Activated CD4-positive, alpha-beta memory T cell treated with anti-CD3 and anti-CD28 coated beads for 36 hours (primary cell): ENCODE measurements at regions not wholly inside any gene's neighbourhood (a gene's known extent, or its start where the extent isn't known, plus 50 kb on each side); places are given as distances from the start of the nearest gene placed in this dataset.

Experiments
- CTCF ChIA-PET: fragments of 350-600 bp; sonication (Branson Sonifier 250); formaldehyde crosslinking; loops from one replicate; lab custom pipeline; 2021; ENCODE audit warnings: antibody characterized with exemption, inconsistent platforms; lab: Charles Lee
- POLR2A ChIA-PET: fragments of 350-600 bp; sonication (Branson Sonifier 250); formaldehyde crosslinking; loops from one replicate; lab custom pipeline; 2021; ENCODE audit warnings: antibody characterized with exemption; lab: Charles Lee
- DNase-seq: peaks from one replicate; pipeline ENCODE4 v3.0.0-alpha.2; 2020
- H3K27ac Mint-ChIP-seq: one replicate; pipeline ENCODE4 v1.8.0; 2021; ENCODE audit warnings: mixed read lengths
- H3K27me3 Mint-ChIP-seq: one replicate; pipeline ENCODE4 v1.8.0; 2021; ENCODE audit warnings: mixed read lengths
- H3K36me3 Mint-ChIP-seq: one replicate; pipeline ENCODE4 v1.8.0; 2021; ENCODE audit warnings: mixed read lengths
- H3K4me1 Mint-ChIP-seq: one replicate; pipeline ENCODE4 v1.8.0; 2021; ENCODE audit warnings: low read depth, mixed read lengths
- H3K4me3 Mint-ChIP-seq: one replicate; pipeline ENCODE4 v1.8.0; 2021; ENCODE audit warnings: mild to moderate bottlenecking, mixed read lengths
- H3K9me3 Mint-ChIP-seq: one replicate; pipeline ENCODE4 v1.8.0; 2021; ENCODE audit warnings: mixed read lengths
- intact Hi-C: fragments of 100-400 bp; cut with micrococcal nuclease; formaldehyde crosslinking; loops from one replicate; pipeline ENCODE4 v1.15.1; 2023

DNA sequence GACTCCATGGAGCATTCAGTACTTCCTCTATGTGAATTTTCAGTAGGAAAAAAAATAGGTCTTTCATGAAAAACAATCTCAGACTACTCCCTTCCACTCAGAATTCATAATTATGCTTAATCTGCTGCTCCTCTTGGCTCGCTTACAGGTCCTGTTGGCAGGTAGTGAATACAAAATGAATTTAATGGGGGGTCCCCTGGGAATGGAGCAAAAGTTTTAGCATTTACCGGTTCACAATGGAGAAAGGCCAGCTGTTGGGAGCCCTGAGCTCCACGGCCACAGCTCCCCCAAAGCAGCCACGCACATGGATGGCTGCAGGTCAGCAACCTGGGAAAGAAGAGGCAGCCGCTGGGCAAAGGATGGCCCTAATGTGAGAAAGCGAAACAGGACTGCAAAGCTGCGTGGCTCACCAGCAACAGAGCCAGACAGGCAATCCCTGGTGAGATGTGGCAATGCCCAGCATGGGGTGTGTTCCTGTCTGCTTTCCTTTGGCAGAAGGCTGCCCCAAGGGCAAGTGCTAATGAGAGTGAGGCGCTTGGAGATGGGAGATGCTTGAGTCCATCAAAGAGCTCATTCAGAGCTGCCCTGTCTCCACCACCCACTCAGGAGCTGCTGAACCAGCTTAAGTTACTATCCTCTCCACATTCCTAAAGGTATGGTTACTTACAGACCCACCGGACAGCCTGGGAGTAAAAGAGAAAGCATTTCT lies 447.4 kb downstream of the EPHA4 start:
- intact Hi-C loops, result no loop called here
- no peak for DNase-seq
- H3K9me3 Mint-ChIP-seq, result peaks cover 6% of the 10 kb centered on the region
- no peaks in the 10 kb centered on the region for H3K4me1 Mint-ChIP-seq
- ChIA-PET POLR2A (interaction anchor here (0.6 kb wide), 1 partner anchor 1674 kb away, joined by 3 read pairs; no protein-coding TSS in a partner anchor), CTCF (no interaction called here)
- H3K4me3 Mint-ChIP-seq, result no peak overlapping the region
- peaks cover 8% of the 10 kb centered on the region for H3K27me3 Mint-ChIP-seq
- no peak overlapping the region for H3K27ac Mint-ChIP-seq
- H3K36me3 Mint-ChIP-seq, result peaks cover 4% of the 10 kb centered on the region

DNA sequence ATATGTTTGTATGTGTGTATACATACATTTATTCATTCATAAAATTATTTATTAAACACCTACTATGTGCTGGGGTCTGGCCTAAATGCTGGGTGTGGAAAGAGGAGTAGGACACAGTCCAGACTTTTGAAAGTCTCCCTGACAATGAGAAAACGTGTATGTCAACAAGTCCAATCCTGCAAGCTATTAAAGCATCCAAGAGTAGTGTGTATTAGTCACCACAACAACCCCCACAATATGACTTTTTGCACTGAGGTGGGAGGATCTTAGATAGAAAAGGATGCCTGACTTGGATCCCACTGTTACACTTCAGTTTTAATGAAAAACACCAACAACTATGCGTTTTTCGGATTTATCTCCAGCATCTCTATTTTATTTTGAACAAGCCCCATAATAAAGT lies 446.4 kb downstream of the EPHA4 start:
- ChIA-PET POLR2A (no interaction called here), CTCF (no interaction called here)
- peaks cover 4% of the 10 kb centered on the region for H3K36me3 Mint-ChIP-seq
- H3K4me3 Mint-ChIP-seq, result no peak overlapping the region
- H3K4me1 Mint-ChIP-seq, result no peaks in the 10 kb centered on the region
- H3K9me3 Mint-ChIP-seq, result peaks cover 6% of the 10 kb centered on the region
- H3K27me3 Mint-ChIP-seq, result peaks cover 5% of the 10 kb centered on the region
- no peak for DNase-seq
- intact Hi-C loops, result no loop called here
- H3K27ac Mint-ChIP-seq, result no peak overlapping the region

DNA sequence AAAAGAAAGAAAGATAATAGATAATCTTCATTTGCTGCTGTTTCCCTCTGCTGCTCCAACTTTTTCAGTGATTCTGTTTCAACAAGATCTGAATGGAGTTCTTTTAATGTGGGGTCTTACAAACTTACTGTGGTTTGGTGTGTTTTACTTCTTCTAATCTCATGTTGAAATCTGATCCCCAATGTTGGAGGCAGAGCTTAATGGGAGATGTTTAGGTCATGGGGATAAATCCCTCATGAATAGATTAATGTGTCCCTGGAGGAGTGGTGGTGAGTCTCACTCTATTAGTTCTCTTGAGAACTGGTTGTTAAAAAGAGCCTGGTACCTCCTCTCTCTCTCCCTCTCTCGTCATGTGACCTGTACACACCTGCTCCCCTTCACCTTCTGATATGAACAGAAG lies 442.4 kb downstream of the EPHA4 start:
- ChIA-PET CTCF (no interaction called here), POLR2A (no interaction called here)
- Mint-ChIP-seq H3K4me3 (no peak overlapping the region), H3K4me1 (no peaks in the 10 kb centered on the region), H3K36me3 (peaks cover 4% of the 10 kb centered on the region), H3K27me3 (peaks cover 1% of the 10 kb centered on the region), H3K9me3 (peaks cover 6% of the 10 kb centered on the region), H3K27ac (no peak overlapping the region)
- intact Hi-C loops, result no loop called here
- DNase-seq, result no peak

DNA sequence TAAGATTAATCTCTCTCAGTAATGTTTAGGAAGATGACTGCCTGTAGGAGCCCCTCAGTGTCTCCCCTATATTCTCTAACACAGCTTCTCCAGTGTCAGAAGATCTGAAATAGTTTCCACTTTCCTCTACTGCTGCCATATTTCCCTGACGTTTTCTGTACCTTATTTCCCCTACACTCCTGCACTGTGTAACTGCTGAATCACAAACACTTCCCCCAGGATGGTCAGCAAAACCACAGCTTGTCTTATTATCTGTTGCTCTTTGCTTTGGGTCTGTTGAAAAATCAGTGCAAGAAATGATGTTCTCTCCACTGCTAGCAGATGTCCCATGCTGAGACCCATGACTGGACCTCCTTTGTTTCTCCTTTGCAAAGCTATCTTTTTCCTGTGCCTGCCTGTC lies 441.7 kb downstream of the EPHA4 start:
- no peaks in the 10 kb centered on the region for H3K4me1 Mint-ChIP-seq
- POLR2A ChIA-PET, result interaction anchor here (1.0 kb wide), 1 partner anchor 14 kb away, joined by 3 read pairs; no protein-coding TSS in a partner anchor
- intact Hi-C loops, result no loop called here
- H3K27ac Mint-ChIP-seq, result no peak overlapping the region
- H3K27me3 Mint-ChIP-seq, result peaks cover 1% of the 10 kb centered on the region
- CTCF ChIA-PET, result no interaction called here
- peaks cover 4% of the 10 kb centered on the region for H3K36me3 Mint-ChIP-seq
- no peak overlapping the region for H3K4me3 Mint-ChIP-seq
- H3K9me3 Mint-ChIP-seq, result peaks cover 6% of the 10 kb centered on the region
- no peak for DNase-seq

- CTCF ChIA-PET, result no interaction called here
- Mint-ChIP-seq H3K4me1 (no peaks in the 10 kb centered on the region), H3K4me3 (no peak overlapping the region), H3K36me3 (no peaks in the 10 kb centered on the region), H3K9me3 (peaks cover 3% of the 10 kb centered on the region), H3K27ac (no peak overlapping the region), H3K27me3 (no peaks in the 10 kb centered on the region)
- DNase-seq, result no peak
- intact Hi-C loops, result no loop called here
- POLR2A ChIA-PET, result no interaction called here
Measured at GRCh38 chr2:221133941-221134340, 438.2 kb downstream of the EPHA4 start.

GRCh38 chr2:221134718-221135117 lies 437.4 kb downstream of the EPHA4 start:
- no peaks in the 10 kb centered on the region for H3K27me3 Mint-ChIP-seq
- intact Hi-C loops, result no loop called here
- H3K36me3 Mint-ChIP-seq, result no peaks in the 10 kb centered on the region
- no peak overlapping the region for H3K4me3 Mint-ChIP-seq
- peaks cover under 1% of the 10 kb centered on the region for H3K9me3 Mint-ChIP-seq
- POLR2A ChIA-PET, result no interaction called here
- no peak for DNase-seq
- CTCF ChIA-PET, result no interaction called here
- no peaks in the 10 kb centered on the region for H3K4me1 Mint-ChIP-seq
- H3K27ac Mint-ChIP-seq, result no peak overlapping the region

- H3K9me3 Mint-ChIP-seq, result no peaks in the 10 kb centered on the region
- CTCF ChIA-PET, result no interaction called here
- DNase-seq, result no peak
- H3K36me3 Mint-ChIP-seq, result no peaks in the 10 kb centered on the region
- no peaks in the 10 kb centered on the region for H3K27me3 Mint-ChIP-seq
- no peak overlapping the region for H3K4me3 Mint-ChIP-seq
- H3K27ac Mint-ChIP-seq, result no peak overlapping the region
- intact Hi-C loops, result no loop called here
- POLR2A ChIA-PET, result no interaction called here
- no peaks in the 10 kb centered on the region for H3K4me1 Mint-ChIP-seq
Measured at GRCh38 chr2:221135699-221136098, 436.4 kb downstream of the EPHA4 start.

DNA sequence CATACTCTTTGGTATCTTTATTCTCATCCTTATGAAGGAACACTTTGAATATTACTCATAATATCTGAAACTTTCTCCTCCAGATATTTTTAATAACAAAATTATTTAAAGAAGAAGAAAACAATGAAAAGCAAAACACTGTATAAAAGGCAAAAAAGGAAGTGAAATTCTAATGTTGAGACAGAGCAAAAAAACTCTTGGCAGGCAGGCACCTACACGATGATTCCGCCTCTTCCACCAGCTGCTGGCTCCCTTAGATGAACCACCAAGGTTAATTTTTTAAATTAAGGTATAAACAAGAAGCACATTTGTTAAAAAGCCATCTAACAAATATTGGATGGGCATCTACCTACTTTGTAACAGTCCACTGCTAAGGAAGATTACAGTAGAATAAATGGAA lies 434.7 kb downstream of the EPHA4 start:
- Mint-ChIP-seq H3K27ac (no peak overlapping the region), H3K36me3 (no peaks in the 10 kb centered on the region), H3K4me1 (no peaks in the 10 kb centered on the region), H3K9me3 (no peaks in the 10 kb centered on the region), H3K4me3 (no peak overlapping the region), H3K27me3 (no peaks in the 10 kb centered on the region)
- no peak for DNase-seq
- ChIA-PET POLR2A (no interaction called here), CTCF (interaction anchor here (0.6 kb wide), 1 partner anchor 21 kb away, joined by 4 read pairs; no protein-coding TSS in a partner anchor)
- intact Hi-C loops, result no loop called here

- no peak for DNase-seq
- intact Hi-C loops, result no loop called here
- H3K27me3 Mint-ChIP-seq, result no peaks in the 10 kb centered on the region
- H3K4me3 Mint-ChIP-seq, result no peak overlapping the region
- H3K4me1 Mint-ChIP-seq, result no peaks in the 10 kb centered on the region
- POLR2A ChIA-PET, result no interaction called here
- no peak overlapping the region for H3K27ac Mint-ChIP-seq
- CTCF ChIA-PET, result no interaction called here
- H3K9me3 Mint-ChIP-seq, result no peaks in the 10 kb centered on the region
- H3K36me3 Mint-ChIP-seq, result no peaks in the 10 kb centered on the region
Measured at GRCh38 chr2:221142341-221142740, 429.8 kb downstream of the EPHA4 start.

- Mint-ChIP-seq H3K36me3 (no peaks in the 10 kb centered on the region), H3K9me3 (no peaks in the 10 kb centered on the region), H3K27me3 (no peaks in the 10 kb centered on the region), H3K4me3 (no peak overlapping the region), H3K27ac (no peak overlapping the region), H3K4me1 (no peaks in the 10 kb centered on the region)
- intact Hi-C loops, result no loop called here
- no peak for DNase-seq
- POLR2A ChIA-PET, result no interaction called here
- CTCF ChIA-PET, result no interaction called here
Measured at GRCh38 chr2:221143231-221143630, 428.9 kb downstream of the EPHA4 start.

- ChIA-PET CTCF (no interaction called here), POLR2A (no interaction called here)
- no peaks in the 10 kb centered on the region for H3K4me1 Mint-ChIP-seq
- no peak overlapping the region for H3K4me3 Mint-ChIP-seq
- intact Hi-C loops, result no loop called here
- no peaks in the 10 kb centered on the region for H3K9me3 Mint-ChIP-seq
- H3K27ac Mint-ChIP-seq, result no peak overlapping the region
- no peaks in the 10 kb centered on the region for H3K36me3 Mint-ChIP-seq
- no peak for DNase-seq
- no peaks in the 10 kb centered on the region for H3K27me3 Mint-ChIP-seq
Measured at GRCh38 chr2:221144909-221145308, 427.2 kb downstream of the EPHA4 start.

DNA sequence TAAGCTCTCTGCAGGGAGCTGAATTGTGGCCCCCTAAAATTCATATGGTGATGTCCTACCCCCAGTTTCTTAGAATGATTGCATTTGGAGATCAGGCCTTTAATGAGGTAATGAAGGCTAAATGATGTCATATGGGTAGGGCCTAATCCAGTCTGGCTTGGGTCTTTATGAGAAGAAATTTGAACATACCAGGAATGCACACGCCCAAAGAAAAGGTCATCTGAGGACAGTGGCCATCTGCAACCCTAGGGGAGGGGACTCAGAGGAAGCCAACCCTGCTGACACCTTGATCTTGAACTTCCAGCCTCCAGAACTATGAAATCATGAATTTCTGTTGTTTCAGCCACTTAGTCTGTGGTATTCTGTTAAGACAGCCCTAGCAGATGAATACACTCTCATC lies 426.7 kb downstream of the EPHA4 start:
- no peaks in the 10 kb centered on the region for H3K4me1 Mint-ChIP-seq
- POLR2A ChIA-PET, result no interaction called here
- no peak for DNase-seq
- no peak overlapping the region for H3K4me3 Mint-ChIP-seq
- intact Hi-C loops, result no loop called here
- CTCF ChIA-PET, result no interaction called here
- H3K36me3 Mint-ChIP-seq, result no peaks in the 10 kb centered on the region
- H3K27ac Mint-ChIP-seq, result no peak overlapping the region
- no peaks in the 10 kb centered on the region for H3K9me3 Mint-ChIP-seq
- H3K27me3 Mint-ChIP-seq, result no peaks in the 10 kb centered on the region

DNA sequence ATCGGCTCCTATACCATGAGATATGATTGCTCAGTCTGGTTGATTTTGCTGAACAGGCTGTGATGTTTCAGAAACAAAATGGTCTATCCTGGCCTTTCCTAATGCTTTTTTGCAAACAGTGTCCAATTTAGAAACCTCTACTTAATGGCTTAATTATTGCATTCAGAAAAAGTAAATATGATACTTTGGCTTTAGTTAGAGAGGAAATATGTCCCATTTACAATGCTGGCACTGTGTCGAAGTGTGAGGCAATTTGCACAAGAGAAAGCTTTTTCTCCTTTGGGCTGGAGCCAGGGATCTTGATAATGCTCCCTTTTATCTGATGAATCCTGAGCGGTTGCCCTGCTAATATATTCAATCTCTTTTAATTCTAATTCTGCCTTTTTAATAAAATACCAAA lies 418.9 kb downstream of the EPHA4 start:
- no peak overlapping the region for H3K4me3 Mint-ChIP-seq
- H3K36me3 Mint-ChIP-seq, result no peaks in the 10 kb centered on the region
- H3K27me3 Mint-ChIP-seq, result peaks cover 5% of the 10 kb centered on the region
- no peaks in the 10 kb centered on the region for H3K9me3 Mint-ChIP-seq
- intact Hi-C loops, result no loop called here
- DNase-seq, result no peak
- ChIA-PET CTCF (no interaction called here), POLR2A (no interaction called here)
- no peak overlapping the region for H3K27ac Mint-ChIP-seq
- H3K4me1 Mint-ChIP-seq, result no peaks in the 10 kb centered on the region
